MM.1S (cell line): ENCODE measurements at regions not wholly inside any gene's neighbourhood (a gene's known extent, or its start where the extent isn't known, plus 50 kb on each side); places are given as distances from the start of the nearest gene placed in this dataset.

Source experiments
- DNase-seq: peaks from one replicate; pipeline ENCODE4 v3.0.0-alpha.2; 2015
- H2AFZ ChIP-seq: fragments of 300-600 bp; sonication (generic); 2 replicates; pipeline ENCODE4 v1.6.0; 2016; ENCODE audit warnings: antibody characterized with exemption, low read length
- H3F3A ChIP-seq: fragments of 300-600 bp; sonication (generic); 2 replicates; pipeline ENCODE4 v1.6.1; 2016; ENCODE audit warnings: mild to moderate bottlenecking, antibody characterized with exemption, low read length, moderate library complexity, mixed read lengths; ENCODE audit not compliant: insufficient read depth
- H3K27ac ChIP-seq: fragments of 300-600 bp; sonication (generic); 2 replicates; pipeline ENCODE4 v1.5.1; 2016; ENCODE audit warnings: mild to moderate bottlenecking, low read length
- H3K27me3 ChIP-seq: fragments of 300-600 bp; sonication (generic); replicated peaks from 2 replicates; pipeline ENCODE4 v1.6.0; 2016; ENCODE audit warnings: low read length; ENCODE audit not compliant: insufficient read depth
- H3K36me3 ChIP-seq: fragments of 300-600 bp; sonication (generic); replicated peaks from 2 replicates; pipeline ENCODE4 v1.6.1; 2016; ENCODE audit warnings: mild to moderate bottlenecking, low read length, mixed read lengths; ENCODE audit not compliant: insufficient read depth
- H3K4me1 ChIP-seq: fragments of 300-600 bp; sonication (generic); 2 replicates; pipeline ENCODE4 v1.6.1; 2016; ENCODE audit warnings: low read length, mixed read lengths
- H3K4me2 ChIP-seq: fragments of 300-600 bp; sonication (generic); 2 replicates; pipeline ENCODE4 v1.6.0; 2016; ENCODE audit warnings: low read depth, low read length
- H3K4me3 ChIP-seq: fragments of 300-600 bp; sonication (generic); 2 replicates; pipeline ENCODE4 v1.5.1; 2016; ENCODE audit warnings: low read length, mixed read lengths
- H3K79me2 ChIP-seq: fragments of 300-600 bp; sonication (generic); 2 replicates; pipeline ENCODE4 v1.6.1; 2016; ENCODE audit warnings: mixed run types, low read length, mixed read lengths
- H3K9ac ChIP-seq: fragments of 300-600 bp; sonication (generic); 2 replicates; pipeline ENCODE4 v1.6.1; 2016; ENCODE audit warnings: low read length, mixed read lengths
- H3K9me2 ChIP-seq: fragments of 300-600 bp; sonication (generic); replicated peaks from 2 replicates; pipeline ENCODE4 v1.6.1; 2016; ENCODE audit warnings: mild to moderate bottlenecking, low read length, mixed read lengths; ENCODE audit not compliant: insufficient read depth
- H3K9me3 ChIP-seq: fragments of 300-600 bp; sonication (generic); replicated peaks from 2 replicates; pipeline ENCODE4 v1.6.1; 2016; ENCODE audit warnings: mild to moderate bottlenecking, low read length, mixed read lengths; ENCODE audit not compliant: insufficient read depth
- H4K20me1 ChIP-seq: fragments of 300-600 bp; sonication (generic); 2 replicates; pipeline ENCODE4 v1.6.1; 2016; ENCODE audit warnings: mild to moderate bottlenecking, low read length, moderate library complexity, mixed read lengths; ENCODE audit not compliant: insufficient read depth
- CTCF ChIP-seq: fragments of 300-600 bp; sonication (generic); IDR thresholded peaks from 2 replicates; pipeline ENCODE4 v1.5.1; 2016; ENCODE audit warnings: antibody characterized with exemption, low read length, mixed read lengths
- EZH2 ChIP-seq: fragments of 300-600 bp; sonication (generic); optimal IDR thresholded peaks from 2 replicates; pipeline ENCODE3; 2017; ENCODE audit warnings: low read depth, mild to moderate bottlenecking, antibody characterized with exemption, low read length, mixed read lengths
- EZH2phosphoT487 ChIP-seq: fragments of 300-600 bp; sonication (generic); IDR thresholded peaks from 2 replicates; pipeline ENCODE4 v1.6.1; 2018; ENCODE audit warnings: antibody characterized with exemption, low read length

GRCh38 chr18:41504316-41504715, 450.7 kb upstream of the PIK3C3 start:
- H3K4me1 ChIP-seq = peaks cover 16% of the 10 kb centered on the region
- no peak overlapping the region for H3K4me3 ChIP-seq
- H3F3A ChIP-seq = no peaks in the 10 kb centered on the region

DNA sequence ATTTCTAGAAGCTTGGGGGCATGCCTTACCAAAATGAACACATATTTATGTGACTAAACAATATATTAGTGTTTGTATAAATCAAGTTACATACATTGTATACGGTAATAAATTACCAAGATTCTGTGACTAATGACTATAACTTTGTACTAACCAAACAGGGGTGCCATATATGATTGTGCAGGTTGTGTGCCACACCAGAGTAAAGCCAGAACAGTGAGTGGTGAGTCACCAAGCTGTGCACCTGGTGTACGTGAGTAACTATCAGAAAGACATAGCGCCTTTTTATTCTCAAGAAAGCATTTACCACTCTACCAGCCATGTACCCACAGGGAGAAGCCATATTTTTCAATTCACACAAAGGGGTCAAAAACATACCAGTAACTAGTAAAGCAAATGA, 453.2 kb upstream of the PIK3C3 start:
- H3K4me2 ChIP-seq = no peak overlapping the region
- no peak overlapping the region for H3K4me3 ChIP-seq
- H3K36me3 ChIP-seq = no peaks in the 10 kb centered on the region
- H3K79me2 ChIP-seq = no peaks in the 10 kb centered on the region
- no peaks in the 10 kb centered on the region for H3K27me3 ChIP-seq
- no peak overlapping the region for H3K27ac ChIP-seq
- H3K9me2 ChIP-seq = no peaks in the 10 kb centered on the region
- no peaks in the 10 kb centered on the region for H3F3A ChIP-seq
- no peak for DNase-seq
- peaks cover 6% of the 10 kb centered on the region for H3K4me1 ChIP-seq
- no peaks in the 10 kb centered on the region for H4K20me1 ChIP-seq
- no peak for TF ChIP-seq EZH2phosphoT487
- TF ChIP-seq CTCF = no peak
- no peak for TF ChIP-seq EZH2
- no peak overlapping the region for H3K9ac ChIP-seq
- no peaks in the 10 kb centered on the region for H3K9me3 ChIP-seq
- H2AFZ ChIP-seq = no peak overlapping the region

More at GRCh38 chr18:41504316-41504715, 450.7 kb upstream of the PIK3C3 start:
- no peaks in the 10 kb centered on the region for H3K36me3 ChIP-seq
- H3K9ac ChIP-seq = no peak overlapping the region
- no peak overlapping the region for H3K27ac ChIP-seq
- H3K9me2 ChIP-seq = no peaks in the 10 kb centered on the region
- no peak overlapping the region for H2AFZ ChIP-seq
- no peaks in the 10 kb centered on the region for H4K20me1 ChIP-seq
- no peak for DNase-seq
- no peaks in the 10 kb centered on the region for H3K9me3 ChIP-seq
- TF ChIP-seq EZH2phosphoT487 = no peak
- no peak for TF ChIP-seq CTCF
- no peak for TF ChIP-seq EZH2
- no peaks in the 10 kb centered on the region for H3K27me3 ChIP-seq
- no peak overlapping the region for H3K4me2 ChIP-seq
- H3K79me2 ChIP-seq = no peaks in the 10 kb centered on the region

DNA sequence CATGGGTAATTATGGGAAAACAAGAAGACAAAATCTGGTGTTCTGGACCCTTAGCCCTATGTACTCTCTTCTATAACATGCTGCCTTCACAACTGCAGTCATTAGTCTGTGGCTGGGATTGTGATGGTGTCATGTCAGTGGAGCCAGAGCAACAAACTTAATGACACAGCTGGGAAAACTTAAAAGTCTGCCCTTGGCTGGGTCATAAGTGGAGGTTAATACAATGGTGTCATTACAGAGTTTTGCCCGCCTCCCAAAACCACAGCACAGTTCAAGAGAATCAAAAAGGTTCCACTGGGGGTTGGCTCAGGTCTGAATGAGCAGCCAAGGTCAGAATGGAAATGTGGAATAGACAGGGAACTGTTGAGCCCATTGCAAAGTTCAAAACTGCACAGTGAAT, 455.7 kb upstream of the PIK3C3 start:
- TF ChIP-seq EZH2phosphoT487 = no peak
- TF ChIP-seq EZH2 = no peak
- TF ChIP-seq CTCF = no peak
- Histone ChIP-seq H3K27me3 (no peaks in the 10 kb centered on the region), H3K4me3 (no peak overlapping the region), H3F3A (no peaks in the 10 kb centered on the region), H3K4me1 (no peaks in the 10 kb centered on the region), H3K27ac (no peak overlapping the region), H3K79me2 (no peaks in the 10 kb centered on the region), H4K20me1 (no peaks in the 10 kb centered on the region), H3K4me2 (no peak overlapping the region), H3K9me3 (no peaks in the 10 kb centered on the region), H3K9me2 (no peaks in the 10 kb centered on the region), H3K36me3 (no peaks in the 10 kb centered on the region), H3K9ac (no peak overlapping the region), H2AFZ (no peak overlapping the region)
- no peak for DNase-seq

- no peaks in the 10 kb centered on the region for H3K4me1 ChIP-seq
- H4K20me1 ChIP-seq = no peaks in the 10 kb centered on the region
- H3K4me2 ChIP-seq = no peak overlapping the region
- no peaks in the 10 kb centered on the region for H3K79me2 ChIP-seq
- no peak overlapping the region for H3K27ac ChIP-seq
- H3K9me3 ChIP-seq = no peaks in the 10 kb centered on the region
- no peaks in the 10 kb centered on the region for H3K36me3 ChIP-seq
- no peaks in the 10 kb centered on the region for H3K27me3 ChIP-seq
- no peak overlapping the region for H3K4me3 ChIP-seq
- no peaks in the 10 kb centered on the region for H3K9me2 ChIP-seq
- no peak overlapping the region for H3K9ac ChIP-seq
- no peak overlapping the region for H2AFZ ChIP-seq
- DNase-seq = no peak
- no peaks in the 10 kb centered on the region for H3F3A ChIP-seq
- TF ChIP-seq CTCF (no peak), EZH2 (no peak)
These were observed 464.2 kb upstream of the PIK3C3 start for GRCh38 chr18:41490861-41491260.
